Breast epithelium (tissue), 3 donors: ENCODE measurements at regions not wholly inside any gene's neighbourhood (a gene's known extent, or its start where the extent isn't known, plus 50 kb on each side); places are given as distances from the start of the nearest gene placed in this dataset.

Source experiments
- POLR2AphosphoS5 ChIP-seq, 3 donors: sonication (generic); formaldehyde crosslinking; IDR thresholded peaks; one replicate each; pipeline ENCODE4 v1.6.1; 2017; ENCODE audit warnings: antibody characterized with exemption in 3 of 3
- TF ChIP-seq, protein P1 (sequence below), 3 donors: fragments of 450-650 bp; IDR thresholded peaks; one replicate each; pipeline ENCODE4 v1.5.1; 2016 to 2017; ENCODE audit warnings: antibody characterized with exemption in 3 of 3, mild to moderate bottlenecking in 3 of 3, moderate library complexity in 3 of 3

GRCh38 chr9:20114974-20115373, 326.1 kb upstream of the SLC24A2 start:
- TF ChIP-seq, protein P1, sequence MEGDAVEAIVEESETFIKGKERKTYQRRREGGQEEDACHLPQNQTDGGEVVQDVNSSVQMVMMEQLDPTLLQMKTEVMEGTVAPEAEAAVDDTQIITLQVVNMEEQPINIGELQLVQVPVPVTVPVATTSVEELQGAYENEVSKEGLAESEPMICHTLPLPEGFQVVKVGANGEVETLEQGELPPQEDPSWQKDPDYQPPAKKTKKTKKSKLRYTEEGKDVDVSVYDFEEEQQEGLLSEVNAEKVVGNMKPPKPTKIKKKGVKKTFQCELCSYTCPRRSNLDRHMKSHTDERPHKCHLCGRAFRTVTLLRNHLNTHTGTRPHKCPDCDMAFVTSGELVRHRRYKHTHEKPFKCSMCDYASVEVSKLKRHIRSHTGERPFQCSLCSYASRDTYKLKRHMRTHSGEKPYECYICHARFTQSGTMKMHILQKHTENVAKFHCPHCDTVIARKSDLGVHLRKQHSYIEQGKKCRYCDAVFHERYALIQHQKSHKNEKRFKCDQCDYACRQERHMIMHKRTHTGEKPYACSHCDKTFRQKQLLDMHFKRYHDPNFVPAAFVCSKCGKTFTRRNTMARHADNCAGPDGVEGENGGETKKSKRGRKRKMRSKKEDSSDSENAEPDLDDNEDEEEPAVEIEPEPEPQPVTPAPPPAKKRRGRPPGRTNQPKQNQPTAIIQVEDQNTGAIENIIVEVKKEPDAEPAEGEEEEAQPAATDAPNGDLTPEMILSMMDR (IDR thresholded peaks at IDR 0.05): no peak
- TF ChIP-seq POLR2AphosphoS5 (IDR thresholded peaks at IDR 0.05): no peak
